Natural killer cell (primary cell): ENCODE measurements at regions not wholly inside any gene's neighbourhood (a gene's known extent, or its start where the extent isn't known, plus 50 kb on each side); places are given as distances from the start of the nearest gene placed in this dataset.

Experiments
- ATAC-seq, 3 donors: fragments of 150-1000 bp in 2 of 3; fragments of 200-7000 bp in 1 of 3; cut with Tn5 transposase; 1 replicate in 1 of 3; 2 replicates in 2 of 3; pipeline ENCODE4 v1.10.0; 2021; ENCODE audit warnings: mild to moderate bottlenecking in 2 of 3, moderate library complexity in 2 of 3
- DNase-seq, 2 donors: peaks; one replicate each; pipeline versions ENCODE4 v3.0.0 to v3.0.0-alpha.2; 2013 to 2021; ENCODE audit warnings: mixed read lengths in 1 of 2
- H3K27ac ChIP-seq: one replicate; pipeline ENCODE4 v1.5.1; 2013; ENCODE audit warnings: mild to moderate bottlenecking, low read length
- H3K27me3 ChIP-seq: one replicate; pipeline ENCODE4 v1.6.1; 2013; ENCODE audit warnings: low read length; ENCODE audit not compliant: control insufficient read depth, insufficient read depth
- H3K36me3 ChIP-seq: one replicate; pipeline ENCODE4 v1.6.1; 2013; ENCODE audit warnings: low read length; ENCODE audit not compliant: control insufficient read depth, insufficient read depth
- H3K4me1 ChIP-seq: one replicate; pipeline ENCODE4 v1.6.1; 2013; ENCODE audit warnings: low read length; ENCODE audit not compliant: control insufficient read depth, insufficient read depth
- H3K4me3 ChIP-seq: one replicate; pipeline ENCODE4 v1.5.1; 2013; ENCODE audit warnings: low read length
- H3K9me3 ChIP-seq: one replicate; pipeline ENCODE4 v1.6.1; 2013; ENCODE audit warnings: low read length; ENCODE audit not compliant: control insufficient read depth, insufficient read depth
- H3K27ac Mint-ChIP-seq, 2 donors: one replicate each; pipeline ENCODE4 v1.8.0; 2022; ENCODE audit warnings: mild to moderate bottlenecking in 2 of 2, mixed read lengths in 2 of 2, moderate library complexity in 1 of 2
- H3K27me3 Mint-ChIP-seq, 2 donors: one replicate each; pipeline ENCODE4 v1.8.0; 2022; ENCODE audit warnings: low read depth in 2 of 2, mixed read lengths in 2 of 2
- H3K36me3 Mint-ChIP-seq: one replicate; pipeline ENCODE4 v1.8.0; 2022; ENCODE audit warnings: mixed read lengths
- H3K4me1 Mint-ChIP-seq, 2 donors: one replicate each; pipeline ENCODE4 v1.8.0; 2022; ENCODE audit warnings: mixed read lengths in 2 of 2
- H3K4me3 Mint-ChIP-seq: one replicate; pipeline ENCODE4 v1.8.0; 2022; ENCODE audit warnings: mild to moderate bottlenecking, moderate library complexity, mixed read lengths
- H3K9me3 Mint-ChIP-seq, 2 donors: one replicate each; pipeline ENCODE4 v1.8.0; 2022; ENCODE audit warnings: mixed read lengths in 2 of 2
- CTCF ChIP-seq: fragments of 200-600 bp; IDR thresholded peaks from one replicate; pipeline ENCODE4 v1.8.0; 2022; ENCODE audit warnings: antibody characterized with exemption
- WGBS: methylation state at CpG from one replicate; pipeline ENCODE4 v1.1.7; 2013; ENCODE audit warnings: missing lambda C conversion rate; ENCODE audit not compliant: insufficient coverage; 5-methylcytosine and 5-hydroxymethylcytosine counted together
- intact Hi-C: fragments of 100-400 bp; cut with micrococcal nuclease; formaldehyde crosslinking; loops from one replicate; pipeline ENCODE4 v1.14.2; 2022

- Mint-ChIP-seq H3K9me3 (peaks cover 0 to 6% of the 10 kb centered on the region in 2 donors), H3K27me3 (peaks cover 17 to 27% of the 10 kb centered on the region in 2 donors), H3K4me3 (no peak overlapping the region), H3K27ac (no peak overlapping the region), H3K36me3 (no peaks in the 10 kb centered on the region), H3K4me1 (no peaks in the 10 kb centered on the region)
- intact Hi-C loops, result no loop called here
- Histone ChIP-seq H3K27ac (no peak overlapping the region), H3K4me1 (no peaks in the 10 kb centered on the region), H3K27me3 (no peaks in the 10 kb centered on the region), H3K9me3 (no peaks in the 10 kb centered on the region), H3K4me3 (no peak overlapping the region), H3K36me3 (no peaks in the 10 kb centered on the region)
- no peak for TF ChIP-seq CTCF
- 93% methylated on average over 7 of the region's 7 CpGs for WGBS
- DNase-seq (no peak), ATAC-seq (no peak)
These were observed 115.1 kb downstream of the RNASET2 start for GRCh38 chr6:166841216-166841615.

- Mint-ChIP-seq H3K27ac (no peak overlapping the region), H3K36me3 (no peaks in the 10 kb centered on the region), H3K4me3 (no peak overlapping the region), H3K4me1 (no peaks in the 10 kb centered on the region), H3K27me3 (peaks cover 8 to 12% of the 10 kb centered on the region in 2 donors), H3K9me3 (no peaks in the 10 kb centered on the region)
- WGBS, result 66% methylated on average over 2 of the region's 3 CpGs
- DNase-seq (no peak), ATAC-seq (no peak)
- Histone ChIP-seq H3K4me3 (no peak overlapping the region), H3K36me3 (no peaks in the 10 kb centered on the region), H3K27ac (no peak overlapping the region), H3K27me3 (peaks cover 2% of the 10 kb centered on the region), H3K9me3 (no peaks in the 10 kb centered on the region), H3K4me1 (no peaks in the 10 kb centered on the region)
- intact Hi-C loops, result no loop called here
- no peak for TF ChIP-seq CTCF
These were observed 116.8 kb downstream of the RNASET2 start for GRCh38 chr6:166839569-166839968.

- Mint-ChIP-seq H3K4me1 (no peaks in the 10 kb centered on the region), H3K36me3 (no peaks in the 10 kb centered on the region), H3K27ac (no peak overlapping the region), H3K27me3 (peaks cover 5 to 7% of the 10 kb centered on the region in 2 donors), H3K4me3 (no peak overlapping the region), H3K9me3 (no peaks in the 10 kb centered on the region)
- Histone ChIP-seq H3K36me3 (no peaks in the 10 kb centered on the region), H3K4me1 (no peaks in the 10 kb centered on the region), H3K4me3 (no peak overlapping the region), H3K27me3 (peaks cover 2% of the 10 kb centered on the region), H3K27ac (no peak overlapping the region), H3K9me3 (no peaks in the 10 kb centered on the region)
- DNase-seq (no peak), ATAC-seq (no peak)
- TF ChIP-seq CTCF, result no peak
- 86% methylated on average over 10 of the region's 10 CpGs for WGBS
- intact Hi-C loops, result no loop called here
These were observed 117.4 kb downstream of the RNASET2 start for GRCh38 chr6:166838987-166839386.
